HG02981 (cell line): ENCODE measurements at regions not wholly inside any gene's neighbourhood (a gene's known extent, or its start where the extent isn't known, plus 50 kb on each side); places are given as distances from the start of the nearest gene placed in this dataset.

Experiments
- ATAC-seq: cut with Tn5 transposase; IDR thresholded peaks from one replicate; pipeline ENCODE4 v1.9.1; 2021; ENCODE audit warnings: mild to moderate bottlenecking, moderate library complexity; ENCODE audit not compliant: unreplicated experiment

DNA sequence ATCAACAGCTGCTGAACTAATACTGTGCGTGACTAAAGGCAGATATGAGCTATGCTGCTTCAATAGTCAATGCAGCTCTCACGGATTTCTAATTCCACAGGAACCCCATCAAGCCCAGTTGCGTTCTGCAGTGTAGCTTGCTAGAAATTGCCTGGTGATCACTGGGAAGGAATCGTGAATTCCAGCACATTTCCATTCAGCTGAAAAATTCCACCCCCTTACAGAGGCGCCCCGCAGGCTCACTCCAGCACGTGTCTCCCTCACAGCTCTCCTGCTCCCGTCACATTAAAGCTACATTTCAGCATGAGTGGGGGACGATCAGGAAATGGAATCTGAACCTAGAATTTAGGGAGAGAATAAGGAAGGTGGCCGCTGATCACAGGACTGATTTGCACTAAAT is 534.8 kb downstream of the TCERG1L start:
- no peak for ATAC-seq

DNA sequence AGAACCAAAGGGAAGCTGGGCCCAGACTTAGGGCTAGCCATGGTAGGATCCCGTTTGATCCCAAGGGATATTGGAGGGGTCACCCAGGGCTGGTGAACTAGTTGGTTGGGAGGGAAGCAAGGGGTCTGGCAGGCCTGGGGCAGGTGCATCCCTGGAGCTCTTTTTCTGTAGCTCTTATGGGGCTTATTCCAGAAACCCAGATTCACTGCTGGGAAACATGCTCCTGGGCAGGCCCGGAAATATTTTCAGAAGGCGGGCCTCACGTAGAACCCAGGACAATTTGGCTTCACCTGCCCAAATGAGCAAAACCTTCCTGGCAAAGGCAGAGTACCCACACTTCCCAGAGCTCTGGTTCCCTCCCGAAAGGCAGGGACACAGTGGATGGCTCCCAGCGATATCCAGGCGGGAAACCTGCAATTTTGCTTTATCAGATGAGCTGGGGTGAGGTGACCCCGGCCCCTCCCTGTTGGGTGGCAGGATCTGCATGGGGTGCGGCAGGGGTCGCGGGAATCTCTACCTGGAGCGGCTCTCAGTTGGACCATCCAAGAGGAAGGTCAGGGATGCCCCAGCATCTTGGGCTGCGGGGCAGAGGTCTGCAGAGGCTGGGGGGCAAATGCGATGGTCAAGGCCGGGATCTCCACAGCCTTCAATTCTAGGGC is 533.9 kb downstream of the TCERG1L start:
- ATAC-seq, result no peak

- no peak for ATAC-seq
These were observed 533.4 kb downstream of the TCERG1L start for GRCh38 chr10:130778166-130778545.

DNA sequence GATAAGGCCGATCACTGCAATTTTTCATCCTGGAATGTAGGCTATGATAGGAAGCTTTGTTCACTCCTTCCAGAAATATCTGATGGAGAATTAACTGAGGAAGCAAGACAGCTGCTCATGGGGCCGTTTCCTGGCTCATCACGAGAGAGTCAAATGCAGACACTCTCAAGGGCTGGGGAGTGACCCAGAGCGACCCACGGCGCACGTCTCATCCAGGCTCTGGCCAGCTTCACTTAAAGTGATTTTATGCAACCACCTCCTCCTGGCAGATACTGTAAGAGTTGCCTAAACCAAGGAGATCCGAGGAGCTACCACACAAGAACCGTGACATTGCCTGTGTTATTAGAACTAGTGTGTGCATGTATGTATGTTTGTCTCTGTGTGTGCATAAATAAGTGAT is 530.8 kb downstream of the TCERG1L start:
- ATAC-seq, result no peak

GRCh38 chr10:130781206-130781605 is 530.3 kb downstream of the TCERG1L start:
- ATAC-seq, result no peak

DNA sequence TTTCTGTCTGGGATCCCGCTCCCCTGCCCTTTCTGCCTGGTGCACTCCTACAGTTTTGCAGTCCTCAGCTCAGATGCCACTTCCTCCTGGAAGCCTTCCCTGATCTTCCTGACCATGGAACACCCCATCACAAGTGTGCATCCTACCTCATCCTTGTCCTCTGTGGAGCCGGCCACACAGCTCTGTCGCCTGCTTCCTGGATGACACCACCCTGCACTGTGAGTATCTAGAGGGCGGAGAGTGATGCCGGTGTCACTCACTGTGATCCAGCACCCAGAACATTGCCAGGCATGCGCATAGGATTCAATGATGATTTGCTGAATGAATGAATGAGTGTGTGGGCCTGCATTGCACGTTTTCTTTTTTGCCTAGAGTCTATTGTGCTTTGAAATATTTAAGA is 529.9 kb downstream of the TCERG1L start:
- no peak for ATAC-seq

DNA sequence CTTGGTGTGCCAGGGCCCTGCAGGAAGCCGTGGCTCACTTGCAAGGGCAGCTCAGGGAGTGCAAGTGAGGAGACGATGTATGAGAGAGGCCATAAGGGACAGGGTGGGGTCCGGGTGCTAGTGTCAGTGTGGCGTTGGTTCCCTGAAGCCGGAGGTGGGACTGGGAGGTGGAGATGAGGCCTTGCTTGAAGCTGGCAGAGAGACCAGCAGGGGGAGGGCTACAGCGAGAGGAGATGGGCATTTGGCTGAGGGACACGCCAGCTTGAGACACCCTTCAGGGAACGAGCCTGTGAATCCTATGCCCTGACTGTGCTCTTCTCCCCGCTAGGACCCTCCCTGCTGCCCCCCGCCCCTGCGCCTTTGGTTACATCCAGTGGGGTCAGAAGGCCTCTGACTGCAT is 529.1 kb downstream of the TCERG1L start:
- no peak for ATAC-seq

- no peak for ATAC-seq
These were observed 527.2 kb downstream of the TCERG1L start for GRCh38 chr10:130784326-130784725.

DNA sequence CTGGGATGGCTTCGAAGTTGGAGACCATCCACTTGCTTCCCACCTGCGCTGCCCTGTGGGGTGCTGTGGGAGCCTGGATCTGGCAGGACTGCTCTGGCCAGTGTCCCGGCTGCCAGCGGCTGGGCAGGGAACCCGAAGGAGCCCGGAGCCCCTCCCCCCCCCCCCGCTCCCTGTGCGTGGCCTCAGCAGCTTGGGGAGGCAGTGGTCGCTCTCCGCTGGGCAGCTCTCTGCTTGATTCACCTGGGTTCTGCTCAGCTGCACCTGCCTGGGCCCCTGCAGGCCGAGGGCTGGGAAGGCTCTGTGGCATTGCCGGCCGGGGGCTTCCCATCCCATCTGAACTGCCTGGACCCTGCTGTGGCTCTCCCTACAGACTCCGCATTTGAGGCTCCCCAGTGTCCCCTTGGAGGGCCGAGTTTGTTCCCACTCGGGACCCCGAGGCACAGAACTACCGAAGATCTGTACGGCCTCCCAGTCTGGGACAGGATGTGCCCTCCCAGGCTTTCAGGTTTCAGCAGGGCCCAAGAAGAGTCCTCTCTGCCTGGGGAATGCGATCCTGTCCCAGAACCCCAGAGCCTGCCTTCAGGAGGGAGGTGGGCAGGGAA is 525.1 kb downstream of the TCERG1L start:
- no peak for ATAC-seq

- ATAC-seq, result no peak
These were observed 524.3 kb downstream of the TCERG1L start for GRCh38 chr10:130787243-130787642.

DNA sequence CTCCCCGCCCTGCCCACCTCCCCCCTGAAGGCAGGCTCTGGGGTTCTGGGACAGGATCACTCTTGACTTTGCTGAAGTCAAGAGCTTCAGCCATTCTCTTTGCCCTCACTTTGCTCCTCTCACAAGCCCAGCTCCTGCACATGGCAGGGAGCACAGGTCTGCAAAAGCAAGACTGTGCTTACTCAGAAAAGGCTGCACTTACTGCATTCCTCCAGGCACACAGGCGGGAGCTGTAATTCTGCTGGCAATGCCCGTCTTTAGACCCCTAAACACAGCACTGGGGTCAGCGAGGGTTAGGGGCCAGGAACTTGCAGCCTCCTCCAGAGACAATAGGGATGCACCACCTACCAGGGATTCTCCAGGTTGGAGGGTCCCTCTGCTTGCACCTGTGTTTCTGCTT is 523.7 kb downstream of the TCERG1L start:
- ATAC-seq, result no peak

DNA sequence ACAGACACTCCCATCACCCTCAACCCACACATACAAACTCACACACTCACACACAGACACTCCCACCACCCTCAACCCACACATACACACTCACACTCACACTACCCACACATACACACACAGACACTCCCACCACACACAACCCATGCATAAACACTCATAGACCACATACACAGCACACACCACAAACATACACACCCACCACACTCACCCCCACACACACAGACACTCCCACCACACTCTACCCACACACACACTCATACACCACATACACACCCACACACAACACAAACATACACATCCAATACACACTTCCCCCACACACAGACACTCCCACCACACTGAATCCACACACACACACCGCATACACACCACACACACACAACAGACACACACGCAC is 521.2 kb downstream of the TCERG1L start:
- no peak for ATAC-seq

- ATAC-seq, result no peak
These were observed 519.2 kb downstream of the TCERG1L start for GRCh38 chr10:130792096-130792845.

DNA sequence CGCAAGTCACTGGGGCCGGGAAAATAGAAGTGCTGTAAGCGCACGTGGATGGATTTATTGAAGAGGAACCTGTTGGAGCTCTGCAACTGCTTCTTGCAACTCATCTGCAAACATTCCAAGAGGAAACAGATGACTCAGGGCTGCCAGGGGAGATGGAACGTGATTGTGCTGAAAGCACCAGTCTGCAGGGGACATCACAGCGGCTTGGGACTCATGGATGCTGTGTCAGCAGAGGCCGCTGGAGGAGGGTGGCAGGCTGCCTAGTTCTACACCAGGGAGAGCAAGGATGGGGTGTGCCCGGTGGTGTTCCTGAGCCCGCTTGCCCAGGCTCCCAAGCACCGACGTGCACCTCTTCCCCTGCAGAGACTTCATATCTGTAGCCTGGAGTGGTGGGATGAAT is 515.7 kb downstream of the TCERG1L start:
- ATAC-seq, result no peak

- no peak for ATAC-seq
These were observed 512.0 kb downstream of the TCERG1L start for GRCh38 chr10:130799532-130799931.

- no peak for ATAC-seq
These were observed 511.2 kb downstream of the TCERG1L start for GRCh38 chr10:130800281-130800680.

DNA sequence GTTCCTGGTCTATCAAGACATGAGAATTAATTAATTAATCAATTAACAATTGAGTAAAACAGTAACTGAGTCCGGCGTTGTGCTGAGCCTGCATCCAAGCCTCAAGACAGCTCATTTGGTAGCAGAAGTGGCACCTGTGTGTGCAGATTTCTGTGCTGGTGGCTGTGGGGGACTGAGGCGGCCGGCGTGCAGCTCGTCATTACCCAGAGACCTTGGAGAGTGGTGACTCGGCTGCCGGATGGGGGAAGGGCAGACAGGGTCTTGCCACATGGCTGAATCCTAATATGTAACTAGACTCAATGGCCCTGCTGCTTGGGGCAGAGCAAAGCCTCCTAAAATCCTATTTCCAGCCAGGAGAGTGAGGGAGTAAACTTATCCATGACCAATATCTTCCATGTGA is 510.2 kb downstream of the TCERG1L start:
- no peak for ATAC-seq

DNA sequence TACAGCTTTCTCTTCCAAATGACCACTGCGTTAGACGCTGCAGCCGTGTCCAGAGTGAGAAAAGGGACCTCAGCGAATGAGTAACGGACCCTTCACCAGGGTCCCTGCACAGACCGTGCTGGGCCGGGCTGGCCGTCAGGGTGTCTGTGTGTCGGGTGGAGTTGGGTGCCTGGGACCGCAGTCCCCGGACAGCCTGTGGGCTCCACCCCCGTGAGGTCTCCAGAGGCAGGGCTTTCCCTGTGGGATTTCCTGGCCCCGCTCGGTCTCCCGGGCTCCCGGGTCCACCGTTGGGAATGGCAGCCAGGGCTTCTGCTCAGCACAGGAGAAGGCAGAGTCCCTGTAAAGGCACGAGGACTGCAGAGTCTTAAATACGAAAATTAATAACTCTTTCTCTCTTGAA is 509.7 kb downstream of the TCERG1L start:
- no peak for ATAC-seq

DNA sequence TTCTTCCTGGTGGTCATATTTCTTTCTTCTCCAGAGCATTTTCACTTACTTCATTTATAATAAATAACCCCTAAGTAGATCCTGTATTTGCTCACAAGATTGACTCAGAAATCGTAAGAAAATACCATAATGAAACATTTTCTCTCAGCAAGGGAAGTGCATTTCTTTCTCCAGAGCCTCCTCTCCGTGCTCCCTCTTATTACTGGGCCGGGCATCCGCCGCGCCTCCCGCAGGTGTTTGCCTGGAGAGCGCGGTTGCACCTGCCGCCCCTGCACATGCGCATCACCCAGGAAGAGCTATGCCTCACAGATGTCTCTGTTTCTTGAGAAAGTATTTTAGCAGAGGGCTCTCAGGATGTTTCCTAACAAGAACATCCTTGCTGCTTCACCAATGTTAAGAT is 509.2 kb downstream of the TCERG1L start:
- no peak for ATAC-seq

- no peak for ATAC-seq
These were observed 507.2 kb downstream of the TCERG1L start for GRCh38 chr10:130804281-130804680.

DNA sequence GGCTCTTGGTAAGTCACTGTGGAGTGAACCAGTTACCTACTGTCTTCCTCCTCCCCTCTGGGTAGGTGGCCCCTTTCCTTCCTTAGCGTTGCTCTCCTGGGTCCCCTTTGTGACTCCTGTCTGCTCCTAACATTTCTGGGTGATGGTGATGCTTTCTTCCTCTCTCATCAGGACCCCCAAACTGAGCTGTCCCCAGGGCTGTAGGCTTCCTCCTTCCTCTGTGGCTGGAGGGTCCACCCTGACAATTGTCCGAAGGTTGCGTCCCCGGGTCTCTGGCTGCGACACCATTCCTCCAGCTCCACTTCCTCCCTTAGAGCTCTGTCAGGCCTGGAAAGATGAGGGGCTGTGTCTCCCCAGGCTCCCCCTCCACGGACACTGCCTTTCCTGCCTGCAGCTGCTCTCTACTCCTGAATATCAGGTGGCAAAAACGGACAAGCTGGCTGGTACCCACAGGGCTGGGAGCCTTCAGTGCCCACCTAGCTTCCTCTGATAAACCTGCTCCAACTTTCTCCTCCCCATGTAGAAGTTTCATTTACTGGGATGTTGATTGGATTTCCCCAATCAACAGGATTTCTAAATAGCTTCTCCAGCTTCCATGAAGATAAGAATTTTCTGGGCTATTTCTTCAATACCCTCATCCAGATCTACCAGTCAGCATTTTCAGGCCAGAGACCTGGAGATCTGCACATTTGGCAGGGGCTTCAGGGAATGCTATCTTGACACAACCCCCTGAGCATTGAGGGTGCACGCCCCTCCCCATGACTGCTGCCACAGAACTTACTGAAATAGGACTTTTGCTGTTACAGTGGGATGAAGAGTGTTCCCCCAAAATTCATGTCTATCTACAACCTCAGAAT is 506.5 kb downstream of the TCERG1L start:
- ATAC-seq, result no peak
